SK-N-SH (cell line): ENCODE measurements at regions not wholly inside any gene's neighbourhood (a gene's known extent, or its start where the extent isn't known, plus 50 kb on each side); places are given as distances from the start of the nearest gene placed in this dataset.

Source experiments
- CTCF ChIA-PET: fragments of 300-600, 350-600 bp; formaldehyde crosslinking; extraction: SDS; loops from one replicate; lab custom pipeline; 2021; lab: Yijun Ruan, JAX
- POLR2A ChIA-PET: fragments of 350-600 bp; sonication (Branson Sonifier 250); formaldehyde crosslinking; extraction: SDS; loops from one replicate; lab custom pipeline; 2020; ENCODE audit warnings: antibody characterized with exemption, inconsistent platforms; lab: Yijun Ruan, JAX
- DNase-seq: peaks from one replicate; pipeline ENCODE4 v3.0.0; 2012
- H2AFZ ChIP-seq: fragments of 200-600 bp; sonication (generic); 2 replicates; pipeline ENCODE4 v1.8.1; 2016; ENCODE audit warnings: antibody characterized with exemption, mild to moderate bottlenecking, low read depth
- H3F3A ChIP-seq: fragments of 200-600 bp; sonication (generic); replicated peaks from 2 replicates; pipeline ENCODE3; 2016; ENCODE audit warnings: antibody characterized with exemption, mild to moderate bottlenecking; ENCODE audit not compliant: insufficient read depth
- H3K27ac ChIP-seq, 2 experiments: fragments of 200-500 bp in 1 of 2; fragments of 200-600 bp in 1 of 2; sonication (Bioruptor generic) in 1 of 2; sonication (generic), shearing (Covaris generic) in 1 of 2; 2 replicates each; pipeline versions ENCODE4 v1.5.1 to v1.6.1; 2014 to 2016; ENCODE audit warnings: low read depth in 2 of 2, inconsistent platforms in 1 of 2, low read length in 1 of 2, mild to moderate bottlenecking in 1 of 2, mixed read lengths in 1 of 2
- H3K27me3 ChIP-seq: fragments of 200-600 bp; sonication (generic), shearing (Covaris generic); 2 replicates; pipeline ENCODE4 v1.6.1; 2016; ENCODE audit warnings: mixed run types; ENCODE audit not compliant: insufficient read depth
- H3K36me3 ChIP-seq, 2 experiments: fragments of 200-500 bp in 1 of 2; fragments of 200-600 bp in 1 of 2; sonication (Bioruptor generic) in 1 of 2; sonication (generic) in 1 of 2; replicated peaks in 1 of 2; 2 replicates each; pipeline versions ENCODE3 to v1.5.1; 2014 to 2016; ENCODE audit warnings: low read length in 1 of 2, mild to moderate bottlenecking in 1 of 2; ENCODE audit not compliant: insufficient read depth in 2 of 2, control insufficient read depth in 1 of 2
- H3K4me1 ChIP-seq, 2 experiments: fragments of 200-500 bp in 1 of 2; fragments of 200-600 bp in 1 of 2; sonication (Bioruptor generic) in 1 of 2; sonication (generic), shearing (Covaris generic) in 1 of 2; 2 replicates each; pipeline versions ENCODE4 v1.5.1 to v1.6.1; 2014 to 2016; ENCODE audit warnings: low read depth in 1 of 2, low read length in 1 of 2, mixed run types in 1 of 2; ENCODE audit not compliant: insufficient read depth in 2 of 2, control insufficient read depth in 1 of 2
- H3K4me2 ChIP-seq: fragments of 200-600 bp; sonication (generic), shearing (Covaris generic); 2 replicates; pipeline ENCODE4 v1.6.1; 2017; ENCODE audit warnings: mixed run types
- H3K4me3 ChIP-seq, 2 experiments: fragments of 200-500 bp in 1 of 2; fragments of 200-600 bp in 1 of 2; sonication (Bioruptor generic) in 1 of 2; sonication (generic), shearing (Covaris generic) in 1 of 2; 2 replicates each; pipeline versions ENCODE4 v1.5.1 to v1.8.1; 2014 to 2016; ENCODE audit warnings: low read depth in 2 of 2, inconsistent platforms in 1 of 2, low read length in 1 of 2, mild to moderate bottlenecking in 1 of 2, mixed read lengths in 1 of 2, moderate library complexity in 1 of 2
- H3K79me2 ChIP-seq: fragments of 200-600 bp; sonication (generic); 2 replicates; pipeline ENCODE4 v1.8.1; 2017; ENCODE audit warnings: mild to moderate bottlenecking; ENCODE audit not compliant: insufficient read depth
- H3K9ac ChIP-seq: fragments of 200-600 bp; sonication (generic); 2 replicates; pipeline ENCODE4 v1.6.1; 2017; ENCODE audit warnings: mixed run types
- H3K9me2 ChIP-seq: fragments of 200-600 bp; sonication (generic); 2 replicates; pipeline ENCODE4 v1.6.1; 2017; ENCODE audit warnings: mixed run types
- H3K9me3 ChIP-seq: fragments of 200-600 bp; sonication (generic); 2 replicates; pipeline ENCODE4 v1.6.1; 2017; ENCODE audit warnings: mixed run types, mild to moderate bottlenecking, moderate library complexity
- H4K20me1 ChIP-seq: fragments of 200-600 bp; sonication (generic); 2 replicates; pipeline ENCODE4 v1.6.1; 2017; ENCODE audit warnings: mild to moderate bottlenecking, mixed run types; ENCODE audit not compliant: insufficient read depth
- EP300 ChIP-seq, 2 experiments: IDR thresholded peaks; 2 replicates each; pipeline versions ENCODE4 v1.4.0 to v1.6.1; 2012; ENCODE audit warnings: borderline replicate concordance in 1 of 2, low read depth in 1 of 2, low read length in 1 of 2
- EZH2phosphoT487 ChIP-seq: fragments of 200-600 bp; sonication (generic); IDR thresholded peaks from 2 replicates; pipeline ENCODE4 v1.6.1; 2017; ENCODE audit warnings: low read depth, mixed run types, mild to moderate bottlenecking, antibody characterized with exemption, moderate library complexity, borderline replicate concordance
- FOXJ3 ChIP-seq: sonication (generic); formaldehyde crosslinking; IDR thresholded peaks from 2 replicates; pipeline ENCODE4 v1.5.1; 2020; ENCODE audit warnings: mild to moderate bottlenecking, missing genetic modification reagents
- GABPA ChIP-seq: IDR thresholded peaks from 2 replicates; pipeline ENCODE4 v1.4.0; 2012; ENCODE audit warnings: low read depth, mild to moderate bottlenecking
- JUND ChIP-seq: IDR thresholded peaks from 2 replicates; pipeline ENCODE4 v1.4.0; 2012
- MXI1 ChIP-seq: IDR thresholded peaks from 2 replicates; pipeline ENCODE4 v1.6.1; 2012; ENCODE audit warnings: mild to moderate bottlenecking, low read depth, low read length, improper control_type of control experiment
- NRF1 ChIP-seq: IDR thresholded peaks from 2 replicates; pipeline ENCODE4 v1.6.1; 2012; ENCODE audit warnings: low read depth, mild to moderate bottlenecking, low read length
- RCOR1 ChIP-seq: fragments of 150-350 bp; IDR thresholded peaks from 2 replicates; pipeline ENCODE4 v1.6.1; 2017; ENCODE audit warnings: antibody characterized with exemption, low read length
- RFX5 ChIP-seq: IDR thresholded peaks from 2 replicates; pipeline ENCODE4 v1.6.1; 2012; ENCODE audit warnings: mild to moderate bottlenecking, improper control_type of control experiment, low read length
- RXRA ChIP-seq: IDR thresholded peaks from 2 replicates; pipeline ENCODE4 v1.4.0; 2012; ENCODE audit warnings: low read depth, mild to moderate bottlenecking, borderline replicate concordance
- SIN3A ChIP-seq: IDR thresholded peaks from 2 replicates; pipeline ENCODE4 v1.6.1; 2012; ENCODE audit warnings: low read depth, mild to moderate bottlenecking, low read length, moderate library complexity, borderline replicate concordance
- TAF1 ChIP-seq: IDR thresholded peaks from 2 replicates; pipeline ENCODE4 v1.6.1; 2012; ENCODE audit warnings: low read depth, mild to moderate bottlenecking, low read length, moderate library complexity, borderline replicate concordance
- TCF12 ChIP-seq: IDR thresholded peaks from 2 replicates; pipeline ENCODE4 v1.4.0; 2012
- USF1 ChIP-seq: IDR thresholded peaks from 2 replicates; pipeline ENCODE4 v1.4.0; 2012; ENCODE audit warnings: low read depth, borderline replicate concordance
- YY1 ChIP-seq: IDR thresholded peaks from 2 replicates; pipeline ENCODE4 v1.4.0; 2012; ENCODE audit warnings: low read depth, mild to moderate bottlenecking
- WGBS: methylation state at CpG from one replicate; pipeline ENCODE4 v1.1.6; 2017; ENCODE audit warnings: low lambda C conversion rate; 5-methylcytosine and 5-hydroxymethylcytosine counted together
- TF ChIP-seq, protein P1 (sequence below): fragments of 150-350 bp; IDR thresholded peaks from 2 replicates; pipeline ENCODE4 v1.6.1; 2017; ENCODE audit warnings: antibody characterized with exemption, low read length, low read depth, borderline replicate concordance
- TF ChIP-seq, protein P2 (sequence below): fragments of 150-350 bp; IDR thresholded peaks from 2 replicates; pipeline ENCODE4 v1.6.1; 2016; ENCODE audit warnings: mild to moderate bottlenecking, low read depth, low read length

GRCh38 chr6:128599036-128599435 lies 78.6 kb upstream of the PTPRK start:
- TF ChIP-seq JUND, result 0 out of 2 replicates have a peak, but pooled peaks have one; percentile 4
- no peak for TF ChIP-seq NRF1
- TF ChIP-seq, all 33 proteins: peak for 1
- H3K36me3 ChIP-seq, result no peaks in the 10 kb centered on the region
- no peaks in the 10 kb centered on the region for H4K20me1 ChIP-seq
- no peaks in the 10 kb centered on the region for H3K27me3 ChIP-seq
- no peak overlapping the region for H3K4me3 ChIP-seq
- peak overlapping the region; percentile 92 to 99; a peak in 3 of 4 replicates for H3K27ac ChIP-seq
- 0 out of 2 replicates have a peak overlapping the region, but pooled peaks have one; percentile 66 for H3K9ac ChIP-seq
- ChIA-PET CTCF (no interaction called here), POLR2A (no interaction called here)
- 0 out of 2 replicates have a peak overlapping the region, but pooled peaks have one; percentile 74 for H2AFZ ChIP-seq
- peaks cover 0 to 51% of the 10 kb centered on the region in 2 experiments; a peak in 2 of 4 replicates for H3K4me1 ChIP-seq
- peak overlapping the region; percentile 71; the same call in 1 of the 2 replicates for H3K4me2 ChIP-seq
- no peaks in the 10 kb centered on the region for H3K9me3 ChIP-seq
- peaks cover 18% of the 10 kb centered on the region for H3F3A ChIP-seq
- no peak for DNase-seq
- no peaks in the 10 kb centered on the region for H3K79me2 ChIP-seq
- no peaks in the 10 kb centered on the region for H3K9me2 ChIP-seq
- WGBS, result 56% methylated on average over 2 of the region's 2 CpGs

DNA sequence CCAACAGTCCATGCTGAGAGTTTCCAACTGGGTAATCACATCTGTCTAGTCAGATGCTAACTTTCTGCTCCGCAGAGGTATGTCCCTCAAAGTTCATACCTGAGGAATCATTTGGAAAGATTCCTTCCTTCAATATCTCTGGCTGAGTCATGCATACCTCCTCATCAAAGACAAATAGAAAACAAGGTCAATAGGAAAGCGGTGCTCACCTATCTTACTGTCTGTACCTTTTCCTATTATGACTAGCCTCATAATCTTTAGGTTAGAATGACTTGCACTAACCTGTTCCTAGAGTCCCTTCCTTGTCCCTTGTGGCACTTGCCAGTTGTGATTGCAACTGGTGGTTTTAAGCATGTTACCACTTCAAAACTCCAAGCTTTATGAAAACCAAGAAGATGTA lies 78.2 kb upstream of the PTPRK start:
- no peak overlapping the region for H3K9ac ChIP-seq
- CTCF ChIA-PET, result no interaction called here
- POLR2A ChIA-PET, result no interaction called here
- no peaks in the 10 kb centered on the region for H3K9me3 ChIP-seq
- H3K27me3 ChIP-seq, result no peaks in the 10 kb centered on the region
- peaks cover 0 to 51% of the 10 kb centered on the region in 2 experiments; a peak in 2 of 4 replicates for H3K4me1 ChIP-seq
- H3F3A ChIP-seq, result peaks cover 18% of the 10 kb centered on the region
- H3K9me2 ChIP-seq, result no peaks in the 10 kb centered on the region
- no peak overlapping the region for H3K4me2 ChIP-seq
- TF ChIP-seq RCOR1 (no peak), FOXJ3 (CRISPR knock-in tag) (no peak), RFX5 (no peak), RXRA (no peak), USF1 (no peak), TCF12 (no peak; the same call in 1 of the 2 replicates), MXI1 (no peak), JUND (no peak), GABPA (no peak), EZH2phosphoT487 (no peak), TAF1 (no peak), SIN3A (no peak), YY1 (no peak), EP300 (IDR thresholded peaks at IDR 0.05; ENCODE audit: borderline replicate concordance in 1 of 2, low read depth in 1 of 2, low read length in 1 of 2) (no peak)
- TF ChIP-seq, protein P1, sequence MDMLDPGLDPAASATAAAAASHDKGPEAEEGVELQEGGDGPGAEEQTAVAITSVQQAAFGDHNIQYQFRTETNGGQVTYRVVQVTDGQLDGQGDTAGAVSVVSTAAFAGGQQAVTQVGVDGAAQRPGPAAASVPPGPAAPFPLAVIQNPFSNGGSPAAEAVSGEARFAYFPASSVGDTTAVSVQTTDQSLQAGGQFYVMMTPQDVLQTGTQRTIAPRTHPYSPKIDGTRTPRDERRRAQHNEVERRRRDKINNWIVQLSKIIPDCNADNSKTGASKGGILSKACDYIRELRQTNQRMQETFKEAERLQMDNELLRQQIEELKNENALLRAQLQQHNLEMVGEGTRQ, result no peak
- TF ChIP-seq, protein P2, sequence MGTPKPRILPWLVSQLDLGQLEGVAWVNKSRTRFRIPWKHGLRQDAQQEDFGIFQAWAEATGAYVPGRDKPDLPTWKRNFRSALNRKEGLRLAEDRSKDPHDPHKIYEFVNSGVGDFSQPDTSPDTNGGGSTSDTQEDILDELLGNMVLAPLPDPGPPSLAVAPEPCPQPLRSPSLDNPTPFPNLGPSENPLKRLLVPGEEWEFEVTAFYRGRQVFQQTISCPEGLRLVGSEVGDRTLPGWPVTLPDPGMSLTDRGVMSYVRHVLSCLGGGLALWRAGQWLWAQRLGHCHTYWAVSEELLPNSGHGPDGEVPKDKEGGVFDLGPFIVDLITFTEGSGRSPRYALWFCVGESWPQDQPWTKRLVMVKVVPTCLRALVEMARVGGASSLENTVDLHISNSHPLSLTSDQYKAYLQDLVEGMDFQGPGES, result no peak
- TF ChIP-seq, all 33 proteins: peak for 0
- peak overlapping the region; percentile 92 to 99; a peak in 3 of 4 replicates for H3K27ac ChIP-seq
- H3K4me3 ChIP-seq, result no peak overlapping the region
- H2AFZ ChIP-seq, result no peak overlapping the region
- no peaks in the 10 kb centered on the region for H3K79me2 ChIP-seq
- DNase-seq, result no peak
- H4K20me1 ChIP-seq, result no peaks in the 10 kb centered on the region
- 82% methylated on average over 2 of the region's 2 CpGs for WGBS
- no peaks in the 10 kb centered on the region for H3K36me3 ChIP-seq
